ENCODE measurements at regions not wholly inside any gene's neighbourhood (a gene's known extent, or its start where the extent isn't known, plus 50 kb on each side); places are given as distances from the start of the nearest gene placed in this dataset.

GRCh38 chr21:29396951-29397455 is 98.3 kb downstream of the BACH1 start:
- no peak for TF ChIP-seq POLR2AphosphoS5 (IDR thresholded peaks at IDR 0.05; ENCODE audit: borderline replicate concordance, low read depth, low read length)
- TF ChIP-seq EZH2 (IDR thresholded peaks at IDR 0.05) = no peak

All from SK-N-MC (cell line).